WTC11 (cell line): ENCODE measurements at regions not wholly inside any gene's neighbourhood (a gene's known extent, or its start where the extent isn't known, plus 50 kb on each side); places are given as distances from the start of the nearest gene placed in this dataset.

Source experiments
- SP1 ChIP-seq: sonication (generic); formaldehyde crosslinking; conservative IDR thresholded peaks from 2 replicates; pipeline ENCODE4 v1.8.1; 2022; ENCODE audit warnings: missing genetic modification reagents
- ZNF232 ChIP-seq: sonication (generic); formaldehyde crosslinking; IDR thresholded peaks from 2 replicates; pipeline ENCODE4 v1.8.0; 2022; ENCODE audit warnings: mild to moderate bottlenecking, missing genetic modification reagents

DNA sequence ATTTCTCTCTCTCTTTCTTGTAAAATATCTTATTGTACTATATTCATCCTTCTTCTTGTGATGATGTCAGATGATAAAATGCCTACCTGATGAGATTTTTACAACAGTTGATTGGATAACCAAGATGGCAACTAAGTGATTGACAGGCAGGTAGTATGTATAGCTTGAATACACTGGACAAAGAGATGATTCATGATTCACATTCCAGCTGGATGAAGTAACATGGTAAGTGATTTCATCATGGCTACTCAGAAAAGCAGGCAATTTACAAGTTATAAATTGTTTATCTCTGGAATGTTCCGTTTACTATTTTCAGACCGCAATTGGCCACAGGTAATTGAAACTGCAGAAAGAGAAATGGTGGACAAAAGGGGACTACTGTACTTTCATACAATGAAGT is 1471.7 kb upstream of the C9orf72 start:
- TF ChIP-seq SP1 (CRISPR knock-in tag) (no peak), ZNF232 (CRISPR knock-in tag) (no peak)
